ENCODE measurements at regions not wholly inside any gene's neighbourhood (a gene's known extent, or its start where the extent isn't known, plus 50 kb on each side); places are given as distances from the start of the nearest gene placed in this dataset.

DNA sequence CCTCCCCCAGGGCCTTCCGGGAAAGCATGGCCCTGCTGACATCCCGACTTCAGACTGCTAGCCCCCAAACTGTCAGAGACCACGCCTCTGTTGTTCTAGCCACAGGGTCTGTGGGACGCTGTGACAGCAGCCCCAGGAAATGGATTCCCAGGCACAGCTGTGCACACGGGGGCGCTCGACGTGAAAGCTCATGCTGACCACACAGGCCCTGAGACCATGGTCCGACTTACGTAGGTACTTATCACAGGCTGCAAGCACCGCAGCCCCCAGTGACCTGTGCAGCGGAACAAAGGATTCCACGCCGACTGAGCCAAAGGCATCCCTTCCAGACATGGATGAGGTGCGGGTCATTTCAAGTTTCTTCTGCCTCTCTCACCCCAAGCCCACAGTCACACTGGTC is 150.6 kb downstream of the CTTN start:
- H3K4me3 ChIP-seq = no peak overlapping the region
- H3K36me3 ChIP-seq (ENCODE audit: low read depth) = no peaks in the 10 kb centered on the region
- no peaks in the 10 kb centered on the region for H3K4me1 ChIP-seq (ENCODE audit: low read depth)
- no peaks in the 10 kb centered on the region for H3K9me3 ChIP-seq
- intact Hi-C loops (cut with DNase I, micrococcal nuclease) = no loop called here
- peak in 1 of 3 donors; percentile 22 for DNase-seq
- TF ChIP-seq, protein P1, sequence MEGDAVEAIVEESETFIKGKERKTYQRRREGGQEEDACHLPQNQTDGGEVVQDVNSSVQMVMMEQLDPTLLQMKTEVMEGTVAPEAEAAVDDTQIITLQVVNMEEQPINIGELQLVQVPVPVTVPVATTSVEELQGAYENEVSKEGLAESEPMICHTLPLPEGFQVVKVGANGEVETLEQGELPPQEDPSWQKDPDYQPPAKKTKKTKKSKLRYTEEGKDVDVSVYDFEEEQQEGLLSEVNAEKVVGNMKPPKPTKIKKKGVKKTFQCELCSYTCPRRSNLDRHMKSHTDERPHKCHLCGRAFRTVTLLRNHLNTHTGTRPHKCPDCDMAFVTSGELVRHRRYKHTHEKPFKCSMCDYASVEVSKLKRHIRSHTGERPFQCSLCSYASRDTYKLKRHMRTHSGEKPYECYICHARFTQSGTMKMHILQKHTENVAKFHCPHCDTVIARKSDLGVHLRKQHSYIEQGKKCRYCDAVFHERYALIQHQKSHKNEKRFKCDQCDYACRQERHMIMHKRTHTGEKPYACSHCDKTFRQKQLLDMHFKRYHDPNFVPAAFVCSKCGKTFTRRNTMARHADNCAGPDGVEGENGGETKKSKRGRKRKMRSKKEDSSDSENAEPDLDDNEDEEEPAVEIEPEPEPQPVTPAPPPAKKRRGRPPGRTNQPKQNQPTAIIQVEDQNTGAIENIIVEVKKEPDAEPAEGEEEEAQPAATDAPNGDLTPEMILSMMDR (IDR thresholded peaks at IDR 0.05) = no peak
- no peak for ATAC-seq

DNA sequence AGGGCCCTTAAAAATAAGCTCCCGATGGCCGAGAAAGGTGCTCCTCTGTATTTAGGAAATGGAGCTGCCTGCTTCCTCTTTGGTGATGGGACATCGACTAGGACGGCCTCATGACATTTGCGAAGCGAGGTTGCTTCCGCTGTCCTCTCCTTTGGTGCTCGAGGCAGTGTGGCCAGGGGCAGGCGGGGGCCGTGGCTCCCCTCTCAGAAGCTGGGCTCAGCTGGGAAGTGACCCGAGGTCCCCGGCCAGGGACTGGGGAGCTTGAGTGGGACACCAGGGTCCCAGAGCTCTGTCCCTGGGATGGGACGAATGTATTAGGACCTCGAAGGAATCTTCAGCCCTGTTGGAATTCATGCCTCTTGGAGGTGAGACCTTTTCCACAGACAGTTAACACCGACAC is 151.1 kb downstream of the CTTN start:
- TF ChIP-seq, protein P1 (IDR thresholded peaks at IDR 0.05) = no peak

DNA sequence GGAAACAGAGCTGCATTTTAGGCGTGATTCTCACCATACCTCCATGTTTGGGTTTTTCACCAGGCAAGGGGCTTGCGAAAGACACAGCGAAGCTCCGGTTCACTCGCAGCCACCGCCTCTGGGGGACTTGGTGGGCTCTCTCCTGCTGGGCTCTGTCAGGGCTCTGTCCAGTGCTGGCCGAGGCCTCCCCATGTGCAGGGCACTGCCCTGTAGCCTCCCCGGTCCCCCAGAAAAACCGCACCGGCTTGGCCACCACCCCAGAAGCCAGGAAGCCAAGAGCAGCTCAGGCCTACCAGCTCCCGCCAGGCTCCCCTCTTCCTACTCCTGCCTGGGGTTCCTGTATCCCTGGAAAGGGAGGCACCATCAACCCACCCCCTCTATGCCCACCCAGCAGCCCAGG is 151.5 kb downstream of the CTTN start:
- TF ChIP-seq, protein P1 (IDR thresholded peaks at IDR 0.05) = no peak
- H3K4me3 ChIP-seq = no peak overlapping the region

More for the DNA sequence above, 151.1 kb downstream of the CTTN start:
- Histone ChIP-seq H3K4me3 (no peak overlapping the region), H3K9me3 (no peaks in the 10 kb centered on the region), H3K4me1 (ENCODE audit: low read depth) (no peaks in the 10 kb centered on the region), H3K36me3 (ENCODE audit: low read depth) (no peaks in the 10 kb centered on the region)
- peak in 1 of 3 donors; percentile 24 for DNase-seq
- no peak for ATAC-seq
- intact Hi-C loops (cut with DNase I, micrococcal nuclease) = no loop called here

DNA sequence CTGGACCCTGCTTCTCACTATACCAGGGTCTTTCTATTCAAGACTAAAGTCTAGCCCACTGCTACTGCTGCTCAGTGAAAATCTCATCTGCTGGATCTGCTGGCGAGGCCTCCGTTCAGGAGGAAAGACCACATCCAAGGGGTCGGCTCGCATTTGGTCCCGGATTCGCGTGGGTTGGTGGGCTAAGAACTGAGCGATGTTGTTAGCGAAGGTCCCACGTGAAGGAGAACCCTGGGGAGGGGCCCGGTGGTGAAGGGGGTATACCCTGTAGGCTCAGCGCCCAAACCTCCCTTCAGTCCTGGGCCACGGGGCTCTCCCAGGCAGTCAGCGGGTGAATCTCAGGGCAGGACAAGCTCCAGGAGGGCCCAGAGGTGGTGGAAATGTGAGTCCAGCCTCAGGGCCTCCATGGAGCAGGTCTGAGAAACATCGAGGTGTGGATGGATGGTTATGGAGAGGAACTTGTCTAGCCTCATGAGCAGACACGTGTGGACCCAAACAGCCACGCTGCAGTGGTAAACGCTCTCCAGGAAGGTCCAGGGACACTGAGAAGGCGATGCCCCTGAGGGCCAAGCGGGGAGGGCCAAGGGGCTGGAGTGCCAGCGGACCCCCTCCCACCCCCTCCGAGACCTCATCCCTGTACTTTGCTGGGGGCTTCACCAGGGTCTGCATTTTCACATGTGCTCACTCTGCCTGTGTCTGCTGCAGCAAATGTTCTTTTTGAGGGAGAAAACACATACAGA is 152.3 kb downstream of the CTTN start:
- TF ChIP-seq, protein P1 (IDR thresholded peaks at IDR 0.05) = no peak
- intact Hi-C loops (cut with DNase I, micrococcal nuclease) = no loop called here
- Histone ChIP-seq H3K36me3 (ENCODE audit: low read depth) (no peaks in the 10 kb centered on the region), H3K4me3 (no peak overlapping the region), H3K4me1 (ENCODE audit: low read depth) (no peaks in the 10 kb centered on the region), H3K9me3 (no peaks in the 10 kb centered on the region)
- DNase-seq (peak in 1 of 3 donors; percentile 15), ATAC-seq (no peak)

More for the DNA sequence above, 151.5 kb downstream of the CTTN start:
- Histone ChIP-seq H3K9me3 (no peaks in the 10 kb centered on the region), H3K36me3 (ENCODE audit: low read depth) (no peaks in the 10 kb centered on the region), H3K4me1 (ENCODE audit: low read depth) (no peaks in the 10 kb centered on the region)
- ATAC-seq (no peak), DNase-seq (peak in 1 of 3 donors; percentile 34)
- intact Hi-C loops (cut with DNase I, micrococcal nuclease) = no loop called here

DNA sequence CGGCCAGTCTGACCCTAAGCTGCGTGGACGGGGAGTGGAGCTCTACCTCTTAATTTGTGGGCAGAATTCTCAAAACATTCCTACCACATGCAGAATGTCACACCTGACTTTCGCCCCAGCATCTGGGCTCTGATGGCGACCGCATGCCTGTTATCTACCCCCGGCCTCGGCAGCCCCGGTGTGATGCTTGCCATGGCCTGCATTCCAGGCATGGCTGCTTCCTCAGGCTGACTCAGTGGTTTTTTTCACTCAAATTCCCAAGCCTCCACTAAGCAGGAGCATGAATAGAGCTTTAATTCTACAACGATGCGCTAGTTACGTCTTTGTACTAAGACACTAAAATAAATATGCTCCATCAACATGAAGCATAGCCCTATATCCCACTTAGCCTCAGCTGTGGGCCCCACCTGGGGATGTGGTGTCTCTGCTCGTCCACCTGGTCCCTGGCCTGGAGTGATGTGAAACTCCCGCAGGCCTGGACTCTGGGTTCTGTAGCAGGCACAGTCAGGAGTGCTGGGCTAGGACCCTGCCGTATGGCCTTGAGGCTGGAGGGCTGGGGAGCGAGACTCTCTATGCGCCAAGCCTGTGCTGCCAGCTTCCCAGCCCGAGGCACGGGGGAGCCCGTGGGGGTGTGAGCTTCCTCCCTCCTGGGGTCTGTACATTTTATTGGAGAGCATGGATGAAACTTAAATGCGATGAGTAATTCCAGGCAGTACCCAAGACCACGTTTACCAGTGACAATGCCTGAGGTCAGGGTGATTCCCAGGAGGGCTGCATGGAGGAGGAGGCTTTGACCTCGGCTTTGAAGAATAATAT is 153.2 kb downstream of the CTTN start:
- Histone ChIP-seq H3K4me1 (ENCODE audit: low read depth) (no peaks in the 10 kb centered on the region), H3K4me3 (no peak overlapping the region), H3K9me3 (no peaks in the 10 kb centered on the region), H3K36me3 (ENCODE audit: low read depth) (no peaks in the 10 kb centered on the region)
- ATAC-seq = no peak
- TF ChIP-seq, protein P1 (IDR thresholded peaks at IDR 0.05) = no peak
- intact Hi-C loops (cut with DNase I, micrococcal nuclease) = no loop called here
- peak in 1 of 3 donors; percentile 21 for DNase-seq

Data from mucosa of descending colon (tissue), 3 donors.